ENCODE measurements at regions not wholly inside any gene's neighbourhood (a gene's known extent, or its start where the extent isn't known, plus 50 kb on each side); places are given as distances from the start of the nearest gene placed in this dataset.

GRCh38 chr2:7730990-7731389 is 813.8 kb downstream of the RNF144A start:
- DNase-seq (no peak), ATAC-seq (ENCODE audit: low read depth in 2 of 2) (no peak)
- Mint-ChIP-seq H3K4me3 (no peak overlapping the region), H3K9me3 (no peaks in the 10 kb centered on the region), H3K36me3 (no peaks in the 10 kb centered on the region), H3K27me3 (peaks cover 16% of the 10 kb centered on the region), H3K4me1 (no peaks in the 10 kb centered on the region), H3K27ac (no peak overlapping the region)
- Histone ChIP-seq H3K36me3 (ENCODE audit: control insufficient read depth, insufficient read depth, low read length) (no peaks in the 10 kb centered on the region), H3K9me3 (ENCODE audit: control insufficient read depth in 2 of 2, low read length in 2 of 2) (no peaks in the 10 kb centered on the region), H3K4me3 (ENCODE audit: low read depth, low read length) (no peak overlapping the region), H3K27ac (ENCODE audit: insufficient read depth, low read length, poor library complexity, severe bottlenecking) (no peak overlapping the region), H3K4me1 (ENCODE audit: control insufficient read depth, insufficient read depth, low read length, poor library complexity, severe bottlenecking) (no peaks in the 10 kb centered on the region), H3K27me3 (ENCODE audit: control insufficient read depth, insufficient read depth, low read length) (no peaks in the 10 kb centered on the region)

GRCh38 chr2:7732497-7732896 is 815.3 kb downstream of the RNF144A start:
- no peaks in the 10 kb centered on the region for H3K9me3 Mint-ChIP-seq

GRCh38 chr2:7736646-7737305 is 819.6 kb downstream of the RNF144A start:
- no peak overlapping the region for H3K27ac ChIP-seq (ENCODE audit: insufficient read depth, low read length, poor library complexity, severe bottlenecking)
- ATAC-seq (ENCODE audit: low read depth in 2 of 2) (no peak), DNase-seq (no peak)
- Mint-ChIP-seq H3K9me3 (no peaks in the 10 kb centered on the region), H3K27ac (no peak overlapping the region), H3K27me3 (peaks cover 16% of the 10 kb centered on the region), H3K36me3 (no peaks in the 10 kb centered on the region), H3K4me1 (no peaks in the 10 kb centered on the region), H3K4me3 (no peak overlapping the region)
- no peaks in the 10 kb centered on the region for H3K27me3 ChIP-seq (ENCODE audit: control insufficient read depth, insufficient read depth, low read length)
- no peaks in the 10 kb centered on the region for H3K36me3 ChIP-seq (ENCODE audit: control insufficient read depth, insufficient read depth, low read length)
- H3K9me3 ChIP-seq (ENCODE audit: control insufficient read depth in 2 of 2, low read length in 2 of 2): no peaks in the 10 kb centered on the region
- H3K4me1 ChIP-seq (ENCODE audit: control insufficient read depth, insufficient read depth, low read length, poor library complexity, severe bottlenecking): no peaks in the 10 kb centered on the region
- no peak overlapping the region for H3K4me3 ChIP-seq (ENCODE audit: low read depth, low read length)

More at GRCh38 chr2:7732497-7732896, 815.3 kb downstream of the RNF144A start:
- Mint-ChIP-seq H3K27ac (no peak overlapping the region), H3K4me3 (no peak overlapping the region), H3K27me3 (peaks cover 17% of the 10 kb centered on the region), H3K4me1 (no peaks in the 10 kb centered on the region), H3K36me3 (no peaks in the 10 kb centered on the region)
- DNase-seq (no peak), ATAC-seq (ENCODE audit: low read depth in 2 of 2) (no peak)
- Histone ChIP-seq H3K4me1 (ENCODE audit: control insufficient read depth, insufficient read depth, low read length, poor library complexity, severe bottlenecking) (no peaks in the 10 kb centered on the region), H3K27me3 (ENCODE audit: control insufficient read depth, insufficient read depth, low read length) (no peaks in the 10 kb centered on the region), H3K4me3 (ENCODE audit: low read depth, low read length) (no peak overlapping the region), H3K36me3 (ENCODE audit: control insufficient read depth, insufficient read depth, low read length) (no peaks in the 10 kb centered on the region), H3K27ac (ENCODE audit: insufficient read depth, low read length, poor library complexity, severe bottlenecking) (no peak overlapping the region), H3K9me3 (ENCODE audit: control insufficient read depth in 2 of 2, low read length in 2 of 2) (no peaks in the 10 kb centered on the region)

GRCh38 chr2:7738596-7738995 is 821.4 kb downstream of the RNF144A start:
- H3K4me3 Mint-ChIP-seq: no peak overlapping the region
- H3K4me1 ChIP-seq (ENCODE audit: control insufficient read depth, insufficient read depth, low read length, poor library complexity, severe bottlenecking): no peaks in the 10 kb centered on the region
- H3K27me3 Mint-ChIP-seq: peaks cover 16% of the 10 kb centered on the region
- no peak overlapping the region for H3K27ac ChIP-seq (ENCODE audit: insufficient read depth, low read length, poor library complexity, severe bottlenecking)
- H3K9me3 Mint-ChIP-seq: no peaks in the 10 kb centered on the region
- H3K4me1 Mint-ChIP-seq: no peaks in the 10 kb centered on the region
- H3K27ac Mint-ChIP-seq: no peak overlapping the region
- no peaks in the 10 kb centered on the region for H3K27me3 ChIP-seq (ENCODE audit: control insufficient read depth, insufficient read depth, low read length)
- H3K36me3 Mint-ChIP-seq: no peaks in the 10 kb centered on the region
- no peak overlapping the region for H3K4me3 ChIP-seq (ENCODE audit: low read depth, low read length)
- no peaks in the 10 kb centered on the region for H3K36me3 ChIP-seq (ENCODE audit: control insufficient read depth, insufficient read depth, low read length)
- no peaks in the 10 kb centered on the region for H3K9me3 ChIP-seq (ENCODE audit: control insufficient read depth in 2 of 2, low read length in 2 of 2)
- ATAC-seq (ENCODE audit: low read depth in 2 of 2) (no peak), DNase-seq (no peak)

GRCh38 chr2:7740114-7740513 is 822.9 kb downstream of the RNF144A start:
- H3K9me3 Mint-ChIP-seq: no peaks in the 10 kb centered on the region
- Histone ChIP-seq H3K4me3 (ENCODE audit: low read depth, low read length) (no peak overlapping the region), H3K9me3 (ENCODE audit: control insufficient read depth in 2 of 2, low read length in 2 of 2) (no peaks in the 10 kb centered on the region), H3K4me1 (ENCODE audit: control insufficient read depth, insufficient read depth, low read length, poor library complexity, severe bottlenecking) (no peaks in the 10 kb centered on the region), H3K36me3 (ENCODE audit: control insufficient read depth, insufficient read depth, low read length) (no peaks in the 10 kb centered on the region), H3K27ac (ENCODE audit: insufficient read depth, low read length, poor library complexity, severe bottlenecking) (no peak overlapping the region), H3K27me3 (ENCODE audit: control insufficient read depth, insufficient read depth, low read length) (no peaks in the 10 kb centered on the region)
- no peak overlapping the region for H3K27ac Mint-ChIP-seq
- no peak for DNase-seq
- H3K36me3 Mint-ChIP-seq: no peaks in the 10 kb centered on the region
- H3K4me1 Mint-ChIP-seq: no peaks in the 10 kb centered on the region
- peaks cover 14% of the 10 kb centered on the region for H3K27me3 Mint-ChIP-seq
- no peak for ATAC-seq (ENCODE audit: low read depth in 2 of 2)
- no peak overlapping the region for H3K4me3 Mint-ChIP-seq

- no peaks in the 10 kb centered on the region for H3K36me3 ChIP-seq (ENCODE audit: control insufficient read depth, insufficient read depth, low read length)
- no peaks in the 10 kb centered on the region for H3K4me1 ChIP-seq (ENCODE audit: control insufficient read depth, insufficient read depth, low read length, poor library complexity, severe bottlenecking)
- Mint-ChIP-seq H3K4me3 (no peak overlapping the region), H3K36me3 (no peaks in the 10 kb centered on the region), H3K27me3 (peaks cover 4% of the 10 kb centered on the region), H3K27ac (no peak overlapping the region), H3K4me1 (no peaks in the 10 kb centered on the region), H3K9me3 (no peaks in the 10 kb centered on the region)
- H3K27ac ChIP-seq (ENCODE audit: insufficient read depth, low read length, poor library complexity, severe bottlenecking): no peak overlapping the region
- H3K4me3 ChIP-seq (ENCODE audit: low read depth, low read length): no peak overlapping the region
- ATAC-seq (ENCODE audit: low read depth in 2 of 2) (no peak), DNase-seq (no peak)
- H3K9me3 ChIP-seq (ENCODE audit: control insufficient read depth in 2 of 2, low read length in 2 of 2): no peaks in the 10 kb centered on the region
- no peaks in the 10 kb centered on the region for H3K27me3 ChIP-seq (ENCODE audit: control insufficient read depth, insufficient read depth, low read length)
Measured at GRCh38 chr2:7742301-7742700, 825.1 kb downstream of the RNF144A start.

- Histone ChIP-seq H3K4me3 (ENCODE audit: low read depth, low read length) (no peak overlapping the region), H3K4me1 (ENCODE audit: control insufficient read depth, insufficient read depth, low read length, poor library complexity, severe bottlenecking) (no peaks in the 10 kb centered on the region), H3K9me3 (ENCODE audit: control insufficient read depth in 2 of 2, low read length in 2 of 2) (no peaks in the 10 kb centered on the region), H3K27ac (ENCODE audit: insufficient read depth, low read length, poor library complexity, severe bottlenecking) (no peak overlapping the region), H3K36me3 (ENCODE audit: control insufficient read depth, insufficient read depth, low read length) (no peaks in the 10 kb centered on the region), H3K27me3 (ENCODE audit: control insufficient read depth, insufficient read depth, low read length) (no peaks in the 10 kb centered on the region)
- H3K4me1 Mint-ChIP-seq: no peaks in the 10 kb centered on the region
- no peaks in the 10 kb centered on the region for H3K36me3 Mint-ChIP-seq
- no peaks in the 10 kb centered on the region for H3K9me3 Mint-ChIP-seq
- H3K27ac Mint-ChIP-seq: no peak overlapping the region
- ATAC-seq (ENCODE audit: low read depth in 2 of 2) (no peak), DNase-seq (no peak)
- peaks cover 3% of the 10 kb centered on the region for H3K27me3 Mint-ChIP-seq
- no peak overlapping the region for H3K4me3 Mint-ChIP-seq
Measured at GRCh38 chr2:7744827-7745226, 827.6 kb downstream of the RNF144A start.

- Histone ChIP-seq H3K27ac (ENCODE audit: insufficient read depth, low read length, poor library complexity, severe bottlenecking) (no peak overlapping the region), H3K36me3 (ENCODE audit: control insufficient read depth, insufficient read depth, low read length) (no peaks in the 10 kb centered on the region), H3K9me3 (ENCODE audit: control insufficient read depth in 2 of 2, low read length in 2 of 2) (no peaks in the 10 kb centered on the region), H3K4me1 (ENCODE audit: control insufficient read depth, insufficient read depth, low read length, poor library complexity, severe bottlenecking) (no peaks in the 10 kb centered on the region), H3K27me3 (ENCODE audit: control insufficient read depth, insufficient read depth, low read length) (peaks cover under 1% of the 10 kb centered on the region), H3K4me3 (ENCODE audit: low read depth, low read length) (no peak overlapping the region)
- Mint-ChIP-seq H3K27me3 (no peaks in the 10 kb centered on the region), H3K4me1 (no peaks in the 10 kb centered on the region), H3K9me3 (no peaks in the 10 kb centered on the region), H3K27ac (no peak overlapping the region), H3K4me3 (no peak overlapping the region), H3K36me3 (no peaks in the 10 kb centered on the region)
- no peak for ATAC-seq (ENCODE audit: low read depth in 2 of 2)
- DNase-seq: no peak
Measured at GRCh38 chr2:7745369-7745768, 828.2 kb downstream of the RNF144A start.
